Calu3 (cell line): ENCODE measurements at regions not wholly inside any gene's neighbourhood (a gene's known extent, or its start where the extent isn't known, plus 50 kb on each side); places are given as distances from the start of the nearest gene placed in this dataset.

Experiments used
- BruUV-seq: library from RNA; stranded (reverse); fragments of 400-500 nt; replicated peaks from 2 replicates; lab custom pipeline; 2021; lab: Mats Ljungman, UMichigan
- CTCF ChIA-PET: fragments of 300-600 bp; sonication (Branson Sonifier 250); formaldehyde crosslinking; loops from one replicate; lab custom pipeline; 2022; ENCODE audit warnings: antibody characterized with exemption; lab: Charles Lee
- DNase-seq: peaks from one replicate; pipeline ENCODE4 v3.0.0; 2022
- H3K27ac Mint-ChIP-seq: one replicate; pipeline ENCODE4 v1.8.0; 2022; ENCODE audit warnings: mixed read lengths; ENCODE audit not compliant: unreplicated experiment
- H3K27me3 Mint-ChIP-seq: one replicate; pipeline ENCODE4 v1.8.0; 2022; ENCODE audit warnings: mixed read lengths; ENCODE audit not compliant: unreplicated experiment
- H3K36me3 Mint-ChIP-seq: one replicate; pipeline ENCODE4 v1.8.0; 2022; ENCODE audit warnings: mild to moderate bottlenecking, moderate library complexity, mixed read lengths; ENCODE audit not compliant: insufficient read depth, unreplicated experiment
- H3K4me1 Mint-ChIP-seq: one replicate; pipeline ENCODE4 v1.8.0; 2022; ENCODE audit warnings: mild to moderate bottlenecking, low read depth, mixed read lengths; ENCODE audit not compliant: unreplicated experiment
- H3K4me3 Mint-ChIP-seq: one replicate; pipeline ENCODE4 v1.8.0; 2022; ENCODE audit warnings: mild to moderate bottlenecking, low read depth, moderate library complexity, mixed read lengths; ENCODE audit not compliant: unreplicated experiment
- H3K9me3 Mint-ChIP-seq: one replicate; pipeline ENCODE4 v1.8.0; 2022; ENCODE audit warnings: low read depth, mixed read lengths; ENCODE audit not compliant: unreplicated experiment
- intact Hi-C: fragments of 100-400 bp; cut with micrococcal nuclease; formaldehyde crosslinking; loops from one replicate; pipeline ENCODE4 v1.10.0; 2022; ENCODE audit not compliant: unreplicated experiment
- TF ChIP-seq, protein P1 (sequence below): fragments of 200-600 bp; IDR thresholded peaks from one replicate; pipeline ENCODE4 v1.8.0; 2022; ENCODE audit warnings: antibody characterized with exemption; ENCODE audit not compliant: unreplicated experiment

DNA sequence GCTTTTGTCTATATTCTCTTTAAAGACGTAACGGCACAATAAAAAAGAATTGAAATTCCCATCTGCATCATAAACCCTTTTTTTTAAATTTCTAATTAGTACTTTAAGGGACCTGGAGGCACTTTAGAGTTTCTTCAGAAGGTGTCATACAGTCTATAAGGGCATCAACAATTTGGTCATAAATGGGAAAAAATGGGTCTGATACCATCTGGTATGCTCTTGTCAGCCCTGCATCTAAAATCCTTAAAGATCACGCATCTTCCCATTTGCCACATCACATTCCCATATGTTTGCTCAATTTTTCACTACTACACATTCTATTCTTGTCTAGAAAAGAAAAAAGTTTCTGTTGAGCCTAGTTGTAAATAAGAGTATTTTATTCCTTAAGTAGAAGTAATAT lies 53.8 kb downstream of the COX7C start:
- DNase-seq: no peak
- no peaks in the 10 kb centered on the region for H3K9me3 Mint-ChIP-seq
- CTCF ChIA-PET: no interaction called here
- intact Hi-C loops: loop anchor here (10.0 kb wide), 1 partner anchor 497 kb away; no protein-coding TSS in a partner anchor
- no peak overlapping the region for H3K27ac Mint-ChIP-seq
- TF ChIP-seq, protein P1, sequence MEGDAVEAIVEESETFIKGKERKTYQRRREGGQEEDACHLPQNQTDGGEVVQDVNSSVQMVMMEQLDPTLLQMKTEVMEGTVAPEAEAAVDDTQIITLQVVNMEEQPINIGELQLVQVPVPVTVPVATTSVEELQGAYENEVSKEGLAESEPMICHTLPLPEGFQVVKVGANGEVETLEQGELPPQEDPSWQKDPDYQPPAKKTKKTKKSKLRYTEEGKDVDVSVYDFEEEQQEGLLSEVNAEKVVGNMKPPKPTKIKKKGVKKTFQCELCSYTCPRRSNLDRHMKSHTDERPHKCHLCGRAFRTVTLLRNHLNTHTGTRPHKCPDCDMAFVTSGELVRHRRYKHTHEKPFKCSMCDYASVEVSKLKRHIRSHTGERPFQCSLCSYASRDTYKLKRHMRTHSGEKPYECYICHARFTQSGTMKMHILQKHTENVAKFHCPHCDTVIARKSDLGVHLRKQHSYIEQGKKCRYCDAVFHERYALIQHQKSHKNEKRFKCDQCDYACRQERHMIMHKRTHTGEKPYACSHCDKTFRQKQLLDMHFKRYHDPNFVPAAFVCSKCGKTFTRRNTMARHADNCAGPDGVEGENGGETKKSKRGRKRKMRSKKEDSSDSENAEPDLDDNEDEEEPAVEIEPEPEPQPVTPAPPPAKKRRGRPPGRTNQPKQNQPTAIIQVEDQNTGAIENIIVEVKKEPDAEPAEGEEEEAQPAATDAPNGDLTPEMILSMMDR: no peak
- H3K4me3 Mint-ChIP-seq: no peak overlapping the region
- no TSS peak for BruUV-seq
- no peaks in the 10 kb centered on the region for H3K36me3 Mint-ChIP-seq
- H3K27me3 Mint-ChIP-seq: no peaks in the 10 kb centered on the region
- no peaks in the 10 kb centered on the region for H3K4me1 Mint-ChIP-seq

DNA sequence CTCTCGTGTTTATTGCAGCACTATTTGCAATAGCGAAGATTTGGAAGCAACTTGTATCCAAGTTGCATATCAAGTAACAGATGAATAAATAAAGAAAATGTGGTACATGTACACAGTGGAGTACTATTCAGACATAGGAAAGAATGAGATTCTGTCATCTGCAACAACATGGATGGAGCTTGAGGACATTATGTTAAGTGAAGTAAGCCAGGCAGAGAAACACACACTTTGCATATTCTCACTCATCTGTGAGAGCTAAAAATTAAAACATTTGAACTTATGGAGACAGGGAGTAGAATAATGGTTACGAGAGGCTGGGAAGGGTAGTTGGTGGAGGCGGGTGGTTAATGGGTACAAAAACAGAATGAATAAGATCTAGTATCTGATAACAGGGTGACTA lies 56.3 kb downstream of the COX7C start:
- intact Hi-C loops: loop anchor here (10.0 kb wide), 1 partner anchor 499 kb away; no protein-coding TSS in a partner anchor
- Mint-ChIP-seq H3K4me3 (no peak overlapping the region), H3K9me3 (no peaks in the 10 kb centered on the region), H3K27me3 (no peaks in the 10 kb centered on the region), H3K4me1 (no peaks in the 10 kb centered on the region), H3K36me3 (no peaks in the 10 kb centered on the region), H3K27ac (no peak overlapping the region)
- BruUV-seq: no TSS peak
- TF ChIP-seq, protein P1: no peak
- DNase-seq: no peak
- CTCF ChIA-PET: no interaction called here

DNA sequence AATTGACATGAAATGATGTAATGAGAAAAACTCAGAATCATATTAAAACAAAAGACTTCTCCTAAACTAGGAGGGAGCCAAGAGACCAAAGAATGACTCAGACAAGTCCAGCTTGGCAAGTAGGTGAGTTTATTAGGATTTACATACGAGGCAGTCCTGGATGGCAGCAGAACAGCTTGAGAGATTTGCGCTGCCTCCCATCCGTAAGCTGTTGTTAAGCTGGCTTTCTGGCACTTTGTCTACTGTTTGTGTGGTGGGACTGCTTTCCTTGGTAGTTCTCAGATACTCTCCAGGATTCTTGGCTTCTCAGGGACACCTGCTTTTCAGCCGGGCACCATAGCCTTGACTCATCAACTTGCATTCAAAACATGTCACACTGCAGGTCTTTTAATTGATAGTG lies 57.6 kb downstream of the COX7C start:
- Mint-ChIP-seq H3K27me3 (no peaks in the 10 kb centered on the region), H3K4me1 (no peaks in the 10 kb centered on the region), H3K27ac (no peak overlapping the region), H3K4me3 (no peak overlapping the region), H3K36me3 (no peaks in the 10 kb centered on the region), H3K9me3 (no peaks in the 10 kb centered on the region)
- CTCF ChIA-PET: no interaction called here
- intact Hi-C loops: loop anchor here (5.0 to 10.0 kb wide), 3 partner anchors 128 to 501 kb away; no protein-coding TSS in a partner anchor
- DNase-seq: no peak
- no TSS peak for BruUV-seq
- TF ChIP-seq, protein P1: no peak

DNA sequence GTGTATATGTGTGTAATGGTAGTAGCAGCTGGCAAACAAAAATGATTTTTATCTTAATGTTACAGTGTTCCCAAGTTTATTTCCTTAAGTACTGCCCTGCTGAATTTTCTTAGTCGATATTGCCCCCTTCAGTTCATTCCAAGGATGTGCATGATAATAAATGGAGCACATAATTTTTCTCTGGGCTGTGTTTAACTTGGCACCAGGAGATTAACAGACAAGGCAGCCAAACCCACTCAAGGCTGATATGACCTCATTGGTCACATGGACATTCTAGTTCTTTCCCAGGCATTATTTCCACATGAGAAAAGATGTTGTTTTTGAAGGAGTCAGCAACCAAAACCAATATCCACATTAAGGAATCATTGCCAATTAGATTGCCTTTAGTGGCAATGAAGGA lies 61.8 kb downstream of the COX7C start:
- intact Hi-C loops: loop anchor here (5.0 to 10.0 kb wide), 3 partner anchors 132 to 505 kb away; no protein-coding TSS in a partner anchor

More for the DNA sequence above, 61.8 kb downstream of the COX7C start:
- Mint-ChIP-seq H3K27me3 (no peaks in the 10 kb centered on the region), H3K36me3 (no peaks in the 10 kb centered on the region), H3K4me3 (no peak overlapping the region), H3K9me3 (no peaks in the 10 kb centered on the region), H3K4me1 (peaks cover 9% of the 10 kb centered on the region), H3K27ac (no peak overlapping the region)
- CTCF ChIA-PET: no interaction called here
- BruUV-seq: no TSS peak
- DNase-seq: peak; percentile 15
- TF ChIP-seq, protein P1: peak; percentile 47
